HepG2 (cell line): ENCODE measurements at regions not wholly inside any gene's neighbourhood (a gene's known extent, or its start where the extent isn't known, plus 50 kb on each side); places are given as distances from the start of the nearest gene placed in this dataset.

Experiments
- ATAC-seq: fragments of 200-7000 bp; cut with Tn5 transposase; 3 replicates; pipeline ENCODE4 v1.9.1; 2020; ENCODE audit warnings: mild to moderate bottlenecking, moderate library complexity
- BruUV-seq: library from RNA; stranded (reverse); fragments of 400-500 nt; replicated peaks from 2 replicates; lab custom pipeline; 2021; lab: Mats Ljungman, UMichigan
- CTCF ChIA-PET: fragments of 300-600 bp; formaldehyde crosslinking; extraction: SDS; loops from one replicate; lab custom pipeline; 2021; ENCODE audit warnings: low total read pairs, inconsistent platforms, low intra/inter-chr PET ratio; lab: Yijun Ruan, JAX
- POLR2A ChIA-PET: fragments of 350-600 bp; sonication (Branson Sonifier 250); formaldehyde crosslinking; loops from one replicate; lab custom pipeline; 2020; ENCODE audit warnings: antibody characterized with exemption, inconsistent platforms; lab: Yijun Ruan, JAX
- DNase-seq: peaks from one replicate; pipeline ENCODE4 v3.0.0-alpha.2; 2015; ENCODE audit warnings: low spot score
- FAIRE-seq: peaks from 3 replicates; lab custom pipeline; 2011; peaks lifted over from hg19 to GRCh38; lab: Jason Lieb, UNC
- H2AFZ ChIP-seq: one replicate; pipeline ENCODE4 v1.6.1; 2011; ENCODE audit warnings: low read length, inconsistent platforms
- H3K27ac ChIP-seq: fragments of 300-600 bp; 3 replicates; pipeline ENCODE4 v1.8.0; 2011; ENCODE audit warnings: mixed run types, mild to moderate bottlenecking, mixed read lengths, low read length, inconsistent platforms; ENCODE audit not compliant: insufficient read depth; ENCODE audit errors: extremely low read length
- H3K27me3 ChIP-seq, 2 experiments: fragments of 200-600 bp in 1 of 2; 2 replicates in 1 of 2; 3 replicates in 1 of 2; pipeline versions ENCODE4 v1.6.0 to v1.8.0; 2011; ENCODE audit warnings: low read length in 2 of 2, mild to moderate bottlenecking in 2 of 2, moderate library complexity in 2 of 2, inconsistent platforms in 1 of 2; ENCODE audit not compliant: insufficient read depth in 2 of 2, control insufficient read depth in 1 of 2
- H3K36me3 ChIP-seq, 2 experiments: fragments of 200-600 bp in 1 of 2; replicated peaks in 1 of 2; 2 replicates in 1 of 2; 3 replicates in 1 of 2; pipeline versions ENCODE4 v1.5.1 to v1.8.0; 2011; ENCODE audit warnings: low read length in 2 of 2, inconsistent platforms in 1 of 2; ENCODE audit not compliant: insufficient read depth in 2 of 2, control insufficient read depth in 1 of 2
- H3K4me1 ChIP-seq: 2 replicates; pipeline ENCODE4 v1.5.1; 2012; ENCODE audit warnings: low read length, inconsistent platforms; ENCODE audit not compliant: insufficient read depth
- H3K4me2 ChIP-seq: 2 replicates; pipeline ENCODE4 v1.6.0; 2011; ENCODE audit warnings: low read depth, low read length, inconsistent platforms
- H3K4me3 ChIP-seq, 3 experiments: fragments of 200-600 bp in 1 of 3; sonication (generic), shearing (Covaris generic) in 1 of 3; replicated peaks in 1 of 3; 2 replicates each; pipeline ENCODE4 v1.5.1; 2011 to 2016; ENCODE audit warnings: low read length in 3 of 3, inconsistent platforms in 2 of 3, low read depth in 2 of 3, mild to moderate bottlenecking in 2 of 3, control low read depth in 1 of 3, mixed read lengths in 1 of 3; ENCODE audit not compliant: insufficient read depth in 1 of 3
- H3K79me2 ChIP-seq: one replicate; pipeline ENCODE4 v1.6.1; 2011; ENCODE audit warnings: low read length, inconsistent platforms; ENCODE audit not compliant: insufficient read depth
- H3K9ac ChIP-seq: 2 replicates; pipeline ENCODE4 v1.6.0; 2011; ENCODE audit warnings: mild to moderate bottlenecking, low read depth, low read length, inconsistent platforms; ENCODE audit not compliant: insufficient read depth
- H3K9me3 ChIP-seq: 2 replicates; pipeline ENCODE4 v1.5.1; 2012; ENCODE audit warnings: mild to moderate bottlenecking, low read length
- H4K20me1 ChIP-seq: 2 replicates; pipeline ENCODE4 v1.6.0; 2011; ENCODE audit warnings: inconsistent platforms, mild to moderate bottlenecking, low read length, moderate library complexity; ENCODE audit not compliant: insufficient read depth
- IRX3 ChIP-seq: sonication (generic); formaldehyde crosslinking; IDR thresholded peaks from 2 replicates; pipeline ENCODE4 v1.8.1; 2023; ENCODE audit warnings: mild to moderate bottlenecking, low read depth, missing genetic modification reagents, borderline replicate concordance
- JARID2 ChIP-seq: sonication (generic); formaldehyde crosslinking; IDR thresholded peaks from 2 replicates; pipeline ENCODE4 v1.8.1; 2023; ENCODE audit warnings: missing genetic modification reagents, inconsistent platforms; ENCODE audit not compliant: insufficient replicate concordance
- MEIS1 ChIP-seq: sonication (generic); formaldehyde crosslinking; IDR thresholded peaks from 2 replicates; pipeline ENCODE4 v1.9.0; 2021; ENCODE audit warnings: mild to moderate bottlenecking, missing genetic modification reagents, moderate library complexity, borderline replicate concordance
- NFIC ChIP-seq: IDR thresholded peaks from 2 replicates; pipeline ENCODE4 v1.6.1; 2012; ENCODE audit warnings: mild to moderate bottlenecking, low read length, inconsistent platforms
- NFYB ChIP-seq: sonication (generic); formaldehyde crosslinking; IDR thresholded peaks from 2 replicates; pipeline ENCODE4 v1.4.0; 2020; ENCODE audit warnings: missing genetic modification reagents
- NPAS2 ChIP-seq: sonication (generic); formaldehyde crosslinking; IDR thresholded peaks from 2 replicates; pipeline ENCODE4 v1.8.0; 2022; ENCODE audit warnings: mild to moderate bottlenecking, missing genetic modification reagents, borderline replicate concordance
- RNF2 ChIP-seq: fragments of 450-650 bp; conservative IDR thresholded peaks from 2 replicates; pipeline ENCODE4 v1.6.1; 2016; ENCODE audit warnings: low read depth
- SCMH1 ChIP-seq: sonication (generic); formaldehyde crosslinking; IDR thresholded peaks from 2 replicates; pipeline ENCODE4 v1.9.0; 2021; ENCODE audit warnings: missing genetic modification reagents, mild to moderate bottlenecking, borderline replicate concordance
- SMC3 ChIP-seq: IDR thresholded peaks from 2 replicates; pipeline ENCODE4 v1.6.1; 2011; ENCODE audit warnings: low read length, improper control_type of control experiment
- ZNF335 ChIP-seq: sonication (generic); formaldehyde crosslinking; IDR thresholded peaks from 2 replicates; pipeline ENCODE4 v1.4.0; 2020; ENCODE audit warnings: missing genetic modification reagents
- ZNF44 ChIP-seq: sonication (generic); formaldehyde crosslinking; IDR thresholded peaks from 2 replicates; pipeline ENCODE4 v1.5.1; 2020; ENCODE audit warnings: mild to moderate bottlenecking, missing genetic modification reagents
- ZNF441 ChIP-seq: sonication (generic); formaldehyde crosslinking; IDR thresholded peaks from 2 replicates; pipeline ENCODE4 v1.7.0; 2021; ENCODE audit warnings: missing genetic modification reagents, borderline replicate concordance
- ZSCAN25 ChIP-seq: sonication (generic); formaldehyde crosslinking; IDR thresholded peaks from 2 replicates; pipeline ENCODE4 v1.8.0; 2022; ENCODE audit warnings: mild to moderate bottlenecking, missing genetic modification reagents
- WGBS: methylation state at CpG from one replicate; pipeline ENCODE4 v1.1.6; 2017; ENCODE audit warnings: low lambda C conversion rate; 5-methylcytosine and 5-hydroxymethylcytosine counted together
- in situ Hi-C: cut with HindIII; loops from 2 replicates; pipeline ENCODE4 v1.10.0; 2017; ENCODE audit warnings: low pct_unique_long_range_greater_than_20kb; ENCODE audit not compliant: extremely low pct_ligation_motif_present
- intact Hi-C: fragments of 100-400 bp; cut with micrococcal nuclease; formaldehyde crosslinking; loops from one replicate; pipeline ENCODE4 v1.10.0; 2022; ENCODE audit not compliant: unreplicated experiment
- TF ChIP-seq, protein P1 (sequence below): sonication (generic); formaldehyde crosslinking; IDR thresholded peaks from 2 replicates; pipeline ENCODE4 v1.5.1; 2020; ENCODE audit warnings: missing genetic modification reagents, mild to moderate bottlenecking, borderline replicate concordance
- TF ChIP-seq, protein P2 (sequence below): IDR thresholded peaks from 2 replicates; pipeline ENCODE4 v1.6.1; 2016; ENCODE audit warnings: low read depth
- TF ChIP-seq, protein P3 (sequence below): sonication (generic); formaldehyde crosslinking; IDR thresholded peaks from 2 replicates; pipeline ENCODE4 v1.4.0; 2020; ENCODE audit warnings: missing genetic modification reagents

DNA sequence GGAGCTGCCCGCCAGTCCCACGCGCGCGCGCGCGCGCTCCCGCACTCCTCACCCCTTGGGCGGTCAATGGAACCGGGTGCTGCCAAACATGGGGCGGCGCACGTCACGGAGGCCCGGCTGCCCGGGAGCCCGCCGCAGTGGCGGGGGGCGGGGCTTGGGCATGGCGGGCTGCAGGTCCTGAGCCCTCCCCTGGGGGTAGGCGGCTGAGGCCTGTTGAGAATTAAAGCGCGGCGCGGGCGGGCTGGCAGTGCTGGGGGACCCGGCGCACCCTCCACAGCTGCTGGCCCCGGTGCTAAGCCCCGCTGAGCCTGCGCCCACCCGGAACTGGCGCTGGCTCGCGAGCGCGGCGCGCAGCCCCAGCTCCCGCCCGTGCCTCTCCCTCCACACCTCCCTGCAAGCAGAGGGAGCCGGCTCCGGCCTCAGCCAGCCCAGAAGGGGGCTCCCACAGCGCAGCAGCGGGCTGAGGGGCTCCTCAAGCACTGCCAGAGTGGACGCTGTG is 634.2 kb downstream of the ANKRD7 start:
- Histone ChIP-seq H3K9ac (no peak overlapping the region), H3K4me3 (no peak overlapping the region), H4K20me1 (no peaks in the 10 kb centered on the region), H3K9me3 (no peaks in the 10 kb centered on the region), H3K36me3 (no peaks in the 10 kb centered on the region), H3K4me2 (no peak overlapping the region), H3K4me1 (no peaks in the 10 kb centered on the region), H3K27ac (no peak overlapping the region), H3K27me3 (no peaks in the 10 kb centered on the region), H2AFZ (no peak overlapping the region), H3K79me2 (no peaks in the 10 kb centered on the region)
- in situ Hi-C loops: no loop called here
- 85% methylated on average over 17 of the region's 49 CpGs for WGBS
- ATAC-seq: no peak
- POLR2A ChIA-PET: no interaction called here
- no peak for DNase-seq
- intact Hi-C loops: no loop called here
- no peak for FAIRE-seq
- TF ChIP-seq IRX3 (CRISPR knock-in tag) (no peak), JARID2 (no peak), RNF2 (no peak), ZNF335 (no peak), NPAS2 (CRISPR knock-in tag) (no peak), SMC3 (no peak), ZSCAN25 (no peak), SCMH1 (no peak), NFYB (CRISPR knock-in tag) (no peak), ZNF44 (CRISPR knock-in tag) (no peak), NFIC (no peak), MEIS1 (CRISPR knock-in tag) (no peak), ZNF441 (CRISPR knock-in tag) (no peak)
- TF ChIP-seq, protein P1, sequence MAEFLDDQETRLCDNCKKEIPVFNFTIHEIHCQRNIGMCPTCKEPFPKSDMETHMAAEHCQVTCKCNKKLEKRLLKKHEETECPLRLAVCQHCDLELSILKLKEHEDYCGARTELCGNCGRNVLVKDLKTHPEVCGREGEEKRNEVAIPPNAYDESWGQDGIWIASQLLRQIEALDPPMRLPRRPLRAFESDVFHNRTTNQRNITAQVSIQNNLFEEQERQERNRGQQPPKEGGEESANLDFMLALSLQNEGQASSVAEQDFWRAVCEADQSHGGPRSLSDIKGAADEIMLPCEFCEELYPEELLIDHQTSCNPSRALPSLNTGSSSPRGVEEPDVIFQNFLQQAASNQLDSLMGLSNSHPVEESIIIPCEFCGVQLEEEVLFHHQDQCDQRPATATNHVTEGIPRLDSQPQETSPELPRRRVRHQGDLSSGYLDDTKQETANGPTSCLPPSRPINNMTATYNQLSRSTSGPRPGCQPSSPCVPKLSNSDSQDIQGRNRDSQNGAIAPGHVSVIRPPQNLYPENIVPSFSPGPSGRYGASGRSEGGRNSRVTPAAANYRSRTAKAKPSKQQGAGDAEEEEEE (CRISPR knock-in tag): no peak
- TF ChIP-seq, protein P2, sequence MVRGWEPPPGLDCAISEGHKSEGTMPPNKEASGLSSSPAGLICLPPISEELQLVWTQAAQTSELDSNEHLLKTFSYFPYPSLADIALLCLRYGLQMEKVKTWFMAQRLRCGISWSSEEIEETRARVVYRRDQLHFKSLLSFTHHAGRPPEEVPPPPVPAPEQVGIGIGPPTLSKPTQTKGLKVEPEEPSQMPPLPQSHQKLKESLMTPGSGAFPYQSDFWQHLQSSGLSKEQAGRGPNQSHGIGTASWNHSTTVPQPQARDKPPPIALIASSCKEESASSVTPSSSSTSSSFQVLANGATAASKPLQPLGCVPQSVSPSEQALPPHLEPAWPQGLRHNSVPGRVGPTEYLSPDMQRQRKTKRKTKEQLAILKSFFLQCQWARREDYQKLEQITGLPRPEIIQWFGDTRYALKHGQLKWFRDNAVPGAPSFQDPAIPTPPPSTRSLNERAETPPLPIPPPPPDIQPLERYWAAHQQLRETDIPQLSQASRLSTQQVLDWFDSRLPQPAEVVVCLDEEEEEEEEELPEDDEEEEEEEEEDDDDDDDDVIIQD (CRISPR knock-in tag): no peak
- TF ChIP-seq, protein P3, sequence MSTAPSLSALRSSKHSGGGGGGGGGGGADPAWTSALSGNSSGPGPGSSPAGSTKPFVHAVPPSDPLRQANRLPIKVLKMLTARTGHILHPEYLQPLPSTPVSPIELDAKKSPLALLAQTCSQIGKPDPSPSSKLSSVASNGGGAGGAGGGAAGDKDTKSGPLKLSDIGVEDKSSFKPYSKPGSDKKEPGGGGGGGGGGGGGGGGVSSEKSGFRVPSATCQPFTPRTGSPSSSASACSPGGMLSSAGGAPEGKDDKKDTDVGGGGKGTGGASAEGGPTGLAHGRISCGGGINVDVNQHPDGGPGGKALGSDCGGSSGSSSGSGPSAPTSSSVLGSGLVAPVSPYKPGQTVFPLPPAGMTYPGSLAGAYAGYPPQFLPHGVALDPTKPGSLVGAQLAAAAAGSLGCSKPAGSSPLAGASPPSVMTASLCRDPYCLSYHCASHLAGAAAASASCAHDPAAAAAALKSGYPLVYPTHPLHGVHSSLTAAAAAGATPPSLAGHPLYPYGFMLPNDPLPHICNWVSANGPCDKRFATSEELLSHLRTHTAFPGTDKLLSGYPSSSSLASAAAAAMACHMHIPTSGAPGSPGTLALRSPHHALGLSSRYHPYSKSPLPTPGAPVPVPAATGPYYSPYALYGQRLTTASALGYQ (CRISPR knock-in tag): no peak
- CTCF ChIA-PET: no interaction called here
- no TSS peak for BruUV-seq
